ENCODE measurements at regions not wholly inside any gene's neighbourhood (a gene's known extent, or its start where the extent isn't known, plus 50 kb on each side); places are given as distances from the start of the nearest gene placed in this dataset.

- Histone ChIP-seq H3K14ac (ENCODE audit: low read length) (no peak overlapping the region), H3K27me3 (ENCODE audit: insufficient read depth, low read length) (no peaks in the 10 kb centered on the region), H4K12ac (ENCODE audit: low read depth, low read length) (no peak overlapping the region), H4K8ac (ENCODE audit: low read depth, low read length) (no peak overlapping the region), H3K79me1 (ENCODE audit: low read length) (no peaks in the 10 kb centered on the region), H3K4me1 (ENCODE audit: control insufficient read depth in 1 of 2, insufficient read depth in 2 of 2, low read length in 2 of 2) (peaks cover 0 to 2% of the 10 kb centered on the region in 2 experiments), H2AFZ (ENCODE audit: insufficient read depth, low read length, poor library complexity) (no peak overlapping the region), H2BK5ac (ENCODE audit: low read depth, low read length, poor library complexity) (no peak overlapping the region), H3K18ac (ENCODE audit: low read length) (no peak overlapping the region), H3K4ac (ENCODE audit: low read depth, low read length) (no peak overlapping the region), H3K4me3 (ENCODE audit: low read depth, low read length) (peak overlapping the region; percentile 37), H2BK120ac (ENCODE audit: insufficient read depth, low read length, poor library complexity) (no peak overlapping the region), H4K91ac (ENCODE audit: low read depth, low read length) (no peak overlapping the region), H3K9me3 (ENCODE audit: insufficient read depth, low read depth, low read length) (peaks cover 2% of the 10 kb centered on the region), H3K79me2 (ENCODE audit: control insufficient read depth, insufficient read depth, low read length, poor library complexity) (no peaks in the 10 kb centered on the region), H3K23ac (ENCODE audit: low read length) (no peak overlapping the region), H3K9ac (ENCODE audit: low read length) (no peak overlapping the region), H3K27ac (ENCODE audit: low read depth, low read length) (no peak overlapping the region), H2AK5ac (ENCODE audit: low read length) (no peak overlapping the region), H3K4me2 (ENCODE audit: low read length) (no peak overlapping the region), H2BK12ac (ENCODE audit: low read length) (no peak overlapping the region), H3K36me3 (ENCODE audit: control insufficient read depth in 1 of 2, insufficient read depth in 2 of 2, low read length in 2 of 2) (no peaks in the 10 kb centered on the region)
- no peak for DNase-seq
- WGBS (ENCODE audit: extremely low coverage, insufficient coverage, insufficient read length): no CpG with 5 or more reads among the region's 4 CpGs
Observed at GRCh38 chr3:135564696-135565095, 400.8 kb upstream of the PPP2R3A start.

- Histone ChIP-seq H3K27ac (ENCODE audit: low read depth, low read length) (no peak overlapping the region), H2AFZ (ENCODE audit: insufficient read depth, low read length, poor library complexity) (no peak overlapping the region), H2BK12ac (ENCODE audit: low read length) (no peak overlapping the region), H3K23ac (ENCODE audit: low read length) (no peak overlapping the region), H3K36me3 (ENCODE audit: control insufficient read depth in 1 of 2, insufficient read depth in 2 of 2, low read length in 2 of 2) (no peaks in the 10 kb centered on the region), H4K12ac (ENCODE audit: low read depth, low read length) (no peak overlapping the region), H3K4me1 (ENCODE audit: control insufficient read depth in 1 of 2, insufficient read depth in 2 of 2, low read length in 2 of 2) (peaks cover 0 to 2% of the 10 kb centered on the region in 2 experiments), H2AK5ac (ENCODE audit: low read length) (no peak overlapping the region), H3K4me3 (ENCODE audit: low read depth, low read length) (no peak overlapping the region), H3K18ac (ENCODE audit: low read length) (no peak overlapping the region), H4K8ac (ENCODE audit: low read depth, low read length) (no peak overlapping the region), H3K9me3 (ENCODE audit: insufficient read depth, low read depth, low read length) (peaks cover 2% of the 10 kb centered on the region), H3K4ac (ENCODE audit: low read depth, low read length) (no peak overlapping the region), H3K14ac (ENCODE audit: low read length) (no peak overlapping the region), H2BK5ac (ENCODE audit: low read depth, low read length, poor library complexity) (no peak overlapping the region), H4K91ac (ENCODE audit: low read depth, low read length) (no peak overlapping the region), H3K4me2 (ENCODE audit: low read length) (no peak overlapping the region), H2BK120ac (ENCODE audit: insufficient read depth, low read length, poor library complexity) (no peak overlapping the region), H3K9ac (ENCODE audit: low read length) (no peak overlapping the region), H3K79me1 (ENCODE audit: low read length) (no peaks in the 10 kb centered on the region), H3K79me2 (ENCODE audit: control insufficient read depth, insufficient read depth, low read length, poor library complexity) (no peaks in the 10 kb centered on the region), H3K27me3 (ENCODE audit: insufficient read depth, low read length) (no peaks in the 10 kb centered on the region)
- DNase-seq: no peak
- WGBS (ENCODE audit: extremely low coverage, insufficient coverage, insufficient read length): no CpG with 5 or more reads among the region's 5 CpGs
Observed at GRCh38 chr3:135565546-135565945, 400.0 kb upstream of the PPP2R3A start.

- Histone ChIP-seq H3K36me3 (ENCODE audit: control insufficient read depth in 1 of 2, insufficient read depth in 2 of 2, low read length in 2 of 2) (no peaks in the 10 kb centered on the region), H3K18ac (ENCODE audit: low read length) (no peak overlapping the region), H2AFZ (ENCODE audit: insufficient read depth, low read length, poor library complexity) (no peak overlapping the region), H4K12ac (ENCODE audit: low read depth, low read length) (no peak overlapping the region), H3K27me3 (ENCODE audit: insufficient read depth, low read length) (no peaks in the 10 kb centered on the region), H3K4me2 (ENCODE audit: low read length) (no peak overlapping the region), H4K91ac (ENCODE audit: low read depth, low read length) (no peak overlapping the region), H2BK12ac (ENCODE audit: low read length) (no peak overlapping the region), H2AK5ac (ENCODE audit: low read length) (no peak overlapping the region), H3K23ac (ENCODE audit: low read length) (no peak overlapping the region), H3K4me1 (ENCODE audit: control insufficient read depth in 1 of 2, insufficient read depth in 2 of 2, low read length in 2 of 2) (peaks cover 0 to 2% of the 10 kb centered on the region in 2 experiments), H3K4me3 (ENCODE audit: low read depth, low read length) (no peak overlapping the region), H3K9me3 (ENCODE audit: insufficient read depth, low read depth, low read length) (peaks cover 2% of the 10 kb centered on the region), H4K8ac (ENCODE audit: low read depth, low read length) (no peak overlapping the region), H3K14ac (ENCODE audit: low read length) (no peak overlapping the region), H2BK5ac (ENCODE audit: low read depth, low read length, poor library complexity) (no peak overlapping the region), H2BK120ac (ENCODE audit: insufficient read depth, low read length, poor library complexity) (no peak overlapping the region), H3K4ac (ENCODE audit: low read depth, low read length) (no peak overlapping the region), H3K79me1 (ENCODE audit: low read length) (no peaks in the 10 kb centered on the region), H3K27ac (ENCODE audit: low read depth, low read length) (no peak overlapping the region), H3K79me2 (ENCODE audit: control insufficient read depth, insufficient read depth, low read length, poor library complexity) (no peaks in the 10 kb centered on the region), H3K9ac (ENCODE audit: low read length) (no peak overlapping the region)
- DNase-seq: no peak
- no CpG with 5 or more reads among the region's 7 CpGs for WGBS (ENCODE audit: extremely low coverage, insufficient coverage, insufficient read length)
Observed at GRCh38 chr3:135567223-135567622, 398.3 kb upstream of the PPP2R3A start.

- H3K27ac ChIP-seq (ENCODE audit: low read depth, low read length): no peak overlapping the region
- no peak overlapping the region for H4K12ac ChIP-seq (ENCODE audit: low read depth, low read length)
Observed at GRCh38 chr3:135576751-135577150, 388.8 kb upstream of the PPP2R3A start.

More at GRCh38 chr3:135576751-135577150, 388.8 kb upstream of the PPP2R3A start:
- H3K4me2 ChIP-seq (ENCODE audit: low read length): no peak overlapping the region
- H3K27me3 ChIP-seq (ENCODE audit: insufficient read depth, low read length): no peaks in the 10 kb centered on the region
- no peak overlapping the region for H2BK120ac ChIP-seq (ENCODE audit: insufficient read depth, low read length, poor library complexity)
- H3K9me3 ChIP-seq (ENCODE audit: insufficient read depth, low read depth, low read length): no peaks in the 10 kb centered on the region
- H3K79me2 ChIP-seq (ENCODE audit: control insufficient read depth, insufficient read depth, low read length, poor library complexity): no peaks in the 10 kb centered on the region
- no peak overlapping the region for H3K18ac ChIP-seq (ENCODE audit: low read length)
- no peak overlapping the region for H4K91ac ChIP-seq (ENCODE audit: low read depth, low read length)
- no peak for DNase-seq
- H3K9ac ChIP-seq (ENCODE audit: low read length): no peak overlapping the region
- no peak overlapping the region for H2BK5ac ChIP-seq (ENCODE audit: low read depth, low read length, poor library complexity)
- H3K4me1 ChIP-seq (ENCODE audit: control insufficient read depth in 1 of 2, insufficient read depth in 2 of 2, low read length in 2 of 2): no peaks in the 10 kb centered on the region
- no peak overlapping the region for H2AK5ac ChIP-seq (ENCODE audit: low read length)
- H3K4ac ChIP-seq (ENCODE audit: low read depth, low read length): no peak overlapping the region
- H3K4me3 ChIP-seq (ENCODE audit: low read depth, low read length): no peak overlapping the region
- WGBS (ENCODE audit: extremely low coverage, insufficient coverage, insufficient read length): no CpG with 5 or more reads among the region's 7 CpGs
- H3K23ac ChIP-seq (ENCODE audit: low read length): no peak overlapping the region
- H2BK12ac ChIP-seq (ENCODE audit: low read length): no peak overlapping the region
- no peaks in the 10 kb centered on the region for H3K36me3 ChIP-seq (ENCODE audit: control insufficient read depth in 1 of 2, insufficient read depth in 2 of 2, low read length in 2 of 2)
- no peaks in the 10 kb centered on the region for H3K79me1 ChIP-seq (ENCODE audit: low read length)
- H4K8ac ChIP-seq (ENCODE audit: low read depth, low read length): no peak overlapping the region
- H2AFZ ChIP-seq (ENCODE audit: insufficient read depth, low read length, poor library complexity): no peak overlapping the region
- H3K14ac ChIP-seq (ENCODE audit: low read length): no peak overlapping the region

Measured in trophoblast cell (in vitro differentiated cells and primary cell).